ENCODE measurements at regions not wholly inside any gene's neighbourhood (a gene's known extent, or its start where the extent isn't known, plus 50 kb on each side); places are given as distances from the start of the nearest gene placed in this dataset.
"Not testable (repeated sequence)": the region's sequence is repeated elsewhere in the genome, so short reads cannot be mapped to it uniquely, and the experiment has no call there.

DNA sequence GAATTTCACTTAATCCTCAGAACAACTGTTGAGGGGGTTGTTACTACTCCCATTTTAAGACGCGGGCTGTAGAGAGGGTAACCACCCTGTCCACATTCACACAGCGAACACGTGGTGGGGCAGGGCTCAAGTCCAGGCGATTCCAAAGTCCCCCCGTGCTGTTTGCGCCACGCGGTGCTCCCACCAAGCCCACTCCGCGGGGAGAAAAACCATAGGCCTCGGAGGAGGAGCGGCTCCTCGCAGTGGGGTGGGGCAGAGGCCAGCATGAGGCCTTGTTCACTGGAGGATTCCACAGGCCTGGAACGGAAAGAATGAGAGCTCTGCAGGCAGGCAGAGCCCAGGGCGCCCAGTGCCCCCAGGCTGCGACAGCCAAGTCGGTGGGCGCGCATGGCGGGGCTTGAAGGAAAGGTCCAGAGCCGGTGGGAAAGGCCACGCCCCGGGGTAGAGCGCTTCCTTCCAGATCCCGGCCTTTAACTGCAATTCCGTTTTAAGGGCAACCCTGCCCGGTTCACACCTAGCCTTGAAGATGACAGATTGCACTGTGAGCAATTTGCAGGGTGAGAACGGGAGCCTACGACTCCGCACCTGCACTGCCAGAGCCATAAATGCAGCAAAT, 161.8 kb upstream of the TBL1XR1 start:
- in situ Hi-C loops (cut with MboI; ENCODE audit: low pct_unique_long_range_greater_than_20kb, low sequenced_read_pairs, unreplicated experiment) = no loop called here
- TF ChIP-seq, protein P1, sequence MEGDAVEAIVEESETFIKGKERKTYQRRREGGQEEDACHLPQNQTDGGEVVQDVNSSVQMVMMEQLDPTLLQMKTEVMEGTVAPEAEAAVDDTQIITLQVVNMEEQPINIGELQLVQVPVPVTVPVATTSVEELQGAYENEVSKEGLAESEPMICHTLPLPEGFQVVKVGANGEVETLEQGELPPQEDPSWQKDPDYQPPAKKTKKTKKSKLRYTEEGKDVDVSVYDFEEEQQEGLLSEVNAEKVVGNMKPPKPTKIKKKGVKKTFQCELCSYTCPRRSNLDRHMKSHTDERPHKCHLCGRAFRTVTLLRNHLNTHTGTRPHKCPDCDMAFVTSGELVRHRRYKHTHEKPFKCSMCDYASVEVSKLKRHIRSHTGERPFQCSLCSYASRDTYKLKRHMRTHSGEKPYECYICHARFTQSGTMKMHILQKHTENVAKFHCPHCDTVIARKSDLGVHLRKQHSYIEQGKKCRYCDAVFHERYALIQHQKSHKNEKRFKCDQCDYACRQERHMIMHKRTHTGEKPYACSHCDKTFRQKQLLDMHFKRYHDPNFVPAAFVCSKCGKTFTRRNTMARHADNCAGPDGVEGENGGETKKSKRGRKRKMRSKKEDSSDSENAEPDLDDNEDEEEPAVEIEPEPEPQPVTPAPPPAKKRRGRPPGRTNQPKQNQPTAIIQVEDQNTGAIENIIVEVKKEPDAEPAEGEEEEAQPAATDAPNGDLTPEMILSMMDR (IDR thresholded peaks at IDR 0.05; ENCODE audit: extremely low read depth, insufficient read depth, missing control alignments) = no peak
- peak; percentile 58 for DNase-seq (ENCODE audit: low spot score)

DNA sequence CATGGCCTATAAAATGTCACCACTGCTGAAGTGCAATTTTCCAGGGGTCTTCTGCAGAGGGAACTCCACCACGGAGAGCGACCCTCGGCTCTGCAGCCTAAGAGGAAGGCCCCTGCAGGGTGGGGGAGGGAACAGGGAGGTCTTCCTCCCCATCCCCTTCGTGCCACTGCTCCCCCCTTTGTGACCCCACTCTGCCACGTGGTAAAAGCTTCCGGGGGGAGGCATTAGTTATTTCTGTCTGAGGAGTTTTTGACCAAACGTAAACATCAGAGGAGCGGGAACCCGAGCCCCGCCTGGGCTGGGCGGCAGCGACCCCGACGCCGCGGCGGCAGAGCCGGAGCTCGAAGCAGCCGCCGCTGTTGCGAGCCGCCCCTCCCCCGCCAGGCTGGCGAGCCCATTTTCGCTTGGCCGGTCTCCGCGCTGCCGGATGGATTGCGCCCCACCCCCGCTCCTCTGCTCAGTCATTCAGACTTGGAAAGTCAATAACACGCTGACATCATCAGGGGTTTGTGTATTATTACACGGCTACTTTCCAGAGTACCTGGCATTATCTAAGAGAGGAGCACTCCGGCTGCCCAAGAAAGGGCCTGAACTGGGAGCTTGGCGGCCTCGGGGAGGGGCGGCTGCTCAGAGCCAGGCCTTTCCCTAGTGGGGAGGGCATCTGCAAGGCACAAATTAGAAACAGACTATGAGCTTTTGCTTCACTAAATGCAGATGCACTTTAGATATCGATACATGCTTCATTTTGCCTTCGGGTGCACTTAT, 162.5 kb upstream of the TBL1XR1 start:
- peak; percentile 92 for DNase-seq (ENCODE audit: low spot score)
- in situ Hi-C loops (cut with MboI; ENCODE audit: low pct_unique_long_range_greater_than_20kb, low sequenced_read_pairs, unreplicated experiment) = loop anchor here (10.0 kb wide), 1 partner anchor 305 kb away; no protein-coding TSS in a partner anchor
- TF ChIP-seq, protein P1 (IDR thresholded peaks at IDR 0.05; ENCODE audit: extremely low read depth, insufficient read depth, missing control alignments) = no peak

DNA sequence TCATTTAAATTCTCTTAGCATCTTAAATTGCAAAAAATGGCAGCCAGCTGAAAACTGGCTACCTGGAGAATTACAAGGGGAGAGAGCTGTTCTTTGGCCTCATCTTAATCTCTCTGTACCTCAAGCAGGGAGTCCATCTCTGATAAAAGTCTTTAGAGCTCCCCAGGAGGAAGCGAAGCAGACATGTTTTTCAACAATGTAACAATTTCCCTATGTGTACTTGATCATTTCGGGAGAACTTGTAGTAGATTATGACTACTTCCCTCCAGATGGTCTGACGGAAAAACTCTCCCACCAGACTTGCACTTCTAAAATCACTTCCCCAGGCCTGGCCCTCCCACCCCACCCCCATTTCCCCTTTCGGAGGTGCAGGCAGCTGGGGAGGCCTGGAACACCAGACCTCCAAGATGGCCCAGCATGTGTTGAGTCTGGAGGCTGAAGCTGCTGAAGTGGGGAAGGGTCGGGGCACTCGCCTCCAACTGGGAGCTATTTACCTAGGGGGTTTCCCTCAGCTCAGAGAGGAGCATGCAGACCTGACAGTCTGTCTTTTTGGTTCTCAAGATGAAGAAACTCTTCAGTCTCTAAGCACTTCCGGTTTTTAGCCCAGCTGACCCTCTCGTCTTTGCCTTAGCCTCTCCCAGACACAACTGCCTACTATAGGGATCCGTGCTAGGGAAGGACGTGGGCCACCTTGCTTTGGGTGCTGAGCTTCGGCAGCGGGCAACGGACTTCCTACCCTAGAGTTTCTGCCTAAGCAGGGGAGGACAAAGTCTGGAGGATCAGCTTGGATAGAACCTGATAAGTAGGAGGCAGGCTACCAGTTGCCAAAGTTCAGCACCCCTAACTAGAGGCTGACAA, 164.0 kb upstream of the TBL1XR1 start:
- TF ChIP-seq, protein P1 (IDR thresholded peaks at IDR 0.05; ENCODE audit: extremely low read depth, insufficient read depth, missing control alignments) = no peak
- in situ Hi-C loops (cut with MboI; ENCODE audit: low pct_unique_long_range_greater_than_20kb, low sequenced_read_pairs, unreplicated experiment) = loop anchor here (10.0 kb wide), 1 partner anchor 307 kb away; no protein-coding TSS in a partner anchor
- DNase-seq (ENCODE audit: low spot score) = no peak

DNA sequence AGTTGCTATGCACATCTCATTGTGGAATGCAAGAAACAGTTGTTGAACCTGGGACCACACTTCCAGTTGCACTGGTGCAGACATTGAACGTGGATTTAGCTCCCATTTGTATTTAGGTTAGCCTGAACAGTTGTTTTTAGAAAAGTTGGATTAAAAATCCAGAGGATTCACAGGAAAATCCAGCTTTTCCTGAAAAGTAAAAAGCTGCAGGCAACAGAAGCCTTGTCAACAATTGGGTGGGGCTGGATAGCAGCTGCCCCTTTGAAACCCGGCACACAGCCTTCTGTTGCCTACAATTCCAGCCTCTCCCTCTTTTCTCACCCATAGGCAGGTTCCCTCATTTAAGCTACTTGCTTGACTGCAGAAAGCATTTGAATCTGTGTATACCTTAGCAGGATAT, 165.3 kb upstream of the TBL1XR1 start:
- DNase-seq (ENCODE audit: low spot score) = no peak
- in situ Hi-C loops (cut with MboI; ENCODE audit: low pct_unique_long_range_greater_than_20kb, low sequenced_read_pairs, unreplicated experiment) = loop anchor here (10.0 kb wide), 1 partner anchor 308 kb away; no protein-coding TSS in a partner anchor
- TF ChIP-seq, protein P1 (IDR thresholded peaks at IDR 0.05; ENCODE audit: extremely low read depth, insufficient read depth, missing control alignments) = no peak

DNA sequence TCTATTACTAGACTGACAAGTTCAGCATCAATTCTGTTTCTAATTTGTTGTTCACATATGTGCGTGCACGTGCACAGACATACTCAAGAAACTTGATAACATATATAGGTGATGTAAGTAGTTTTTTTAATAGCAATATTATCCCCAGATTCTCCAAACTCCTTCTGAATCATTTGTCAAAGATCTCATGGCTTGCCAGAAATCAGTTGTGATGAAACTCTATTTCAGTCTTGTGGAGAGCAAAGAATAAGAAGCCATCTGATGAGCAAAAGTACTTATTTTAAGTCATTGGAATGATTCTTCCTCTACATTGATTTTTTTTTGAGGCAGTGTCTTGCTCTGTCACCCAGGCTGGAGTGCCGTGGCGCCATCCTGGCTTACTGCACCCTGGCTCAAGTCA, 167.0 kb upstream of the TBL1XR1 start:
- TF ChIP-seq, protein P1 (IDR thresholded peaks at IDR 0.05; ENCODE audit: extremely low read depth, insufficient read depth, missing control alignments) = no peak
- in situ Hi-C loops (cut with MboI; ENCODE audit: low pct_unique_long_range_greater_than_20kb, low sequenced_read_pairs, unreplicated experiment) = loop anchor here (10.0 kb wide), 1 partner anchor 309 kb away; no protein-coding TSS in a partner anchor
- DNase-seq (ENCODE audit: low spot score) = no peak

DNA sequence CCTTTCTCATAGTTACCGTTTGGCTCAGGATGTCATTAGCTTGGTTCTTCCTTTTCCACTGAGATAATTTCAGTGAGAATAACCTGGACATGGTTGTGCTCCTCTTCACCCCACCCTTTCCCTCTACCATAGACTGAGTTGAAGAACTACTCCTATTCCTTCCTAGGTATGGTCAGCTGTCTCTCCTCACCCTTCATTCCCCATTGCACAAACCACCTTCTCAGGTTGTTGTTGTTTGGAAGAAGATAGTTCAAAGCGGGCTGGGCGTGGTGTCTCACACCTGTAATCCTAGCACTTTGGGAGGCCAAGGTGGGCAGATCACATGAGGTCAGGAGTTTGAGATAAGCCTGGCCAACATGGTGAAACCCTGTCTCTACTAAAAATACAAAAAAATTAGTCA, 168.0 kb upstream of the TBL1XR1 start:
- in situ Hi-C loops (cut with MboI; ENCODE audit: low pct_unique_long_range_greater_than_20kb, low sequenced_read_pairs, unreplicated experiment) = loop anchor here (10.0 kb wide), 1 partner anchor 310 kb away; no protein-coding TSS in a partner anchor
- not testable (repeated sequence) for DNase-seq (ENCODE audit: low spot score)
